ENCODE measurements at regions not wholly inside any gene's neighbourhood (a gene's known extent, or its start where the extent isn't known, plus 50 kb on each side); places are given as distances from the start of the nearest gene placed in this dataset.

GRCh38 chr5:174414315-174414710 is 310.1 kb upstream of the MSX2 start:
- no peak for DNase-seq

GRCh38 chr5:174418809-174419539 is 305.4 kb upstream of the MSX2 start:
- no peak for DNase-seq

GRCh38 chr5:174419540-174420132 is 304.7 kb upstream of the MSX2 start:
- DNase-seq = peak; percentile 82

- DNase-seq = no peak
Observed at GRCh38 chr5:174420651-174421407, 303.6 kb upstream of the MSX2 start.

- DNase-seq = no peak
Observed at GRCh38 chr5:174421408-174421805, 303.0 kb upstream of the MSX2 start.

- DNase-seq = peak; percentile 7
Observed at GRCh38 chr5:174423558-174423957, 300.8 kb upstream of the MSX2 start.

- no peak for DNase-seq
Observed at GRCh38 chr5:174424219-174425053, 299.9 kb upstream of the MSX2 start.

- DNase-seq = peak; percentile 17
Observed at GRCh38 chr5:174425271-174425963, 299.0 kb upstream of the MSX2 start.

GRCh38 chr5:174425964-174426290 is 298.5 kb upstream of the MSX2 start:
- DNase-seq = peak; percentile 1

- DNase-seq = no peak
Observed at GRCh38 chr5:174426388-174426787, 298.0 kb upstream of the MSX2 start.

- no peak for DNase-seq
Observed at GRCh38 chr5:174426851-174427250, 297.5 kb upstream of the MSX2 start.

GRCh38 chr5:174427304-174427703 is 297.1 kb upstream of the MSX2 start:
- DNase-seq = no peak

GRCh38 chr5:174428895-174429294 is 295.5 kb upstream of the MSX2 start:
- no peak for DNase-seq

- no peak for DNase-seq
Observed at GRCh38 chr5:174430940-174431339, 293.4 kb upstream of the MSX2 start.

- no peak for DNase-seq
Observed at GRCh38 chr5:174431504-174431903, 292.9 kb upstream of the MSX2 start.

GRCh38 chr5:174433098-174433497 is 291.3 kb upstream of the MSX2 start:
- no peak for DNase-seq

- DNase-seq = no peak
Observed at GRCh38 chr5:174436750-174437149, 287.6 kb upstream of the MSX2 start.

- no peak for DNase-seq
Observed at GRCh38 chr5:174444479-174445188, 279.7 kb upstream of the MSX2 start.

GRCh38 chr5:174446446-174446845 is 277.9 kb upstream of the MSX2 start:
- no peak for DNase-seq

- DNase-seq = no peak
Observed at GRCh38 chr5:174446988-174447387, 277.4 kb upstream of the MSX2 start.

GRCh38 chr5:174448041-174448440 is 276.3 kb upstream of the MSX2 start:
- no peak for DNase-seq

- no peak for DNase-seq
Observed at GRCh38 chr5:174448662-174449061, 275.7 kb upstream of the MSX2 start.
